Liver (tissue), 8 donors: ENCODE measurements at regions not wholly inside any gene's neighbourhood (a gene's known extent, or its start where the extent isn't known, plus 50 kb on each side); places are given as distances from the start of the nearest gene placed in this dataset.

Experiments
- DNase-seq: peaks from one replicate; pipeline ENCODE4 v3.0.0-alpha.2; 2017; ENCODE audit warnings: low spot score
- H3K27ac ChIP-seq, 2 donors: one replicate each; pipeline ENCODE4 v1.7.0; 2013; ENCODE audit warnings: inconsistent platforms in 2 of 2, low read length in 2 of 2, control low read depth in 1 of 2, low read depth in 1 of 2, mild to moderate bottlenecking in 1 of 2
- H3K27me3 ChIP-seq, 4 donors: one replicate each; pipeline versions ENCODE4 v1.6.1 to v1.7.0; 2013; ENCODE audit warnings: low read length in 3 of 4, inconsistent platforms in 1 of 4, mild to moderate bottlenecking in 1 of 4, moderate library complexity in 1 of 4; ENCODE audit not compliant: control insufficient read depth in 4 of 4, insufficient read depth in 4 of 4
- H3K36me3 ChIP-seq, 4 donors: one replicate each; pipeline versions ENCODE4 v1.6.1 to v1.7.0; 2013; ENCODE audit warnings: low read length in 3 of 4, mild to moderate bottlenecking in 3 of 4, low read depth in 1 of 4, moderate library complexity in 1 of 4; ENCODE audit not compliant: control insufficient read depth in 4 of 4, insufficient read depth in 3 of 4
- H3K4me1 ChIP-seq, 4 donors: one replicate each; pipeline versions ENCODE4 v1.6.1 to v1.7.0; 2013; ENCODE audit warnings: low read length in 3 of 4, mild to moderate bottlenecking in 3 of 4, moderate library complexity in 1 of 4; ENCODE audit not compliant: control insufficient read depth in 4 of 4, insufficient read depth in 4 of 4
- H3K4me3 ChIP-seq, 3 donors: one replicate each; pipeline versions ENCODE4 v1.6.1 to v1.7.0; 2013; ENCODE audit warnings: low read length in 3 of 3, control low read depth in 1 of 3, low read depth in 1 of 3, mild to moderate bottlenecking in 1 of 3
- H3K9ac ChIP-seq, 2 donors: one replicate each; pipeline ENCODE4 v1.7.0; 2013; ENCODE audit warnings: low read length in 2 of 2, mild to moderate bottlenecking in 2 of 2, moderate library complexity in 2 of 2, control low read depth in 1 of 2, low read depth in 1 of 2
- H3K9me3 ChIP-seq, 4 donors: one replicate each; pipeline versions ENCODE4 v1.6.1 to v1.7.0; 2013; ENCODE audit warnings: low read length in 3 of 4; ENCODE audit not compliant: control insufficient read depth in 4 of 4
- ATF3 ChIP-seq: IDR thresholded peaks from 2 replicates; pipeline ENCODE4 v1.6.1; 2016; ENCODE audit warnings: antibody characterized with exemption
- CTCF ChIP-seq: fragments of 150-350 bp; IDR thresholded peaks from 2 replicates; pipeline ENCODE4 v1.5.1; 2017; ENCODE audit warnings: improper control_type of control experiment, low read depth, low read length; ENCODE audit not compliant: missing input control
- EGR1 ChIP-seq, 2 donors: IDR thresholded peaks; 2 replicates each; pipeline ENCODE4 v1.6.1; 2016 to 2018; ENCODE audit warnings: antibody characterized with exemption in 2 of 2, low read depth in 2 of 2
- FOXA1 ChIP-seq: IDR thresholded peaks from 2 replicates; pipeline ENCODE4 v1.6.1; 2016; ENCODE audit warnings: antibody characterized with exemption
- FOXA2 ChIP-seq: IDR thresholded peaks from 2 replicates; pipeline ENCODE4 v1.6.1; 2016; ENCODE audit warnings: antibody characterized with exemption
- GABPA ChIP-seq, 2 donors: IDR thresholded peaks in 1 of 2; conservative IDR thresholded peaks in 1 of 2; 2 replicates each; pipeline ENCODE4 v1.6.1; 2016; ENCODE audit warnings: antibody characterized with exemption in 2 of 2, mild to moderate bottlenecking in 1 of 2, moderate library complexity in 1 of 2
- HNF4A ChIP-seq, 2 donors: conservative IDR thresholded peaks; 2 replicates each; pipeline ENCODE4 v1.6.1; 2016; ENCODE audit warnings: antibody characterized with exemption in 2 of 2, mild to moderate bottlenecking in 2 of 2
- HNF4G ChIP-seq: IDR thresholded peaks from 2 replicates; pipeline ENCODE4 v1.6.1; 2016; ENCODE audit warnings: antibody characterized with exemption
- JUND ChIP-seq, 2 donors: IDR thresholded peaks; 2 replicates each; pipeline ENCODE4 v1.6.1; 2016; ENCODE audit warnings: antibody characterized with exemption in 2 of 2
- MAX ChIP-seq: IDR thresholded peaks from 2 replicates; pipeline ENCODE4 v1.6.1; 2016; ENCODE audit warnings: antibody characterized with exemption
- NR2F2 ChIP-seq: IDR thresholded peaks from 2 replicates; pipeline ENCODE4 v1.6.1; 2016; ENCODE audit warnings: antibody characterized with exemption
- RAD21 ChIP-seq, 2 donors: IDR thresholded peaks; 2 replicates each; pipeline ENCODE4 v1.6.1; 2016; ENCODE audit warnings: antibody characterized with exemption in 2 of 2, mild to moderate bottlenecking in 2 of 2
- REST ChIP-seq: IDR thresholded peaks from 2 replicates; pipeline ENCODE4 v1.6.1; 2016; ENCODE audit warnings: antibody characterized with exemption, mild to moderate bottlenecking
- RXRA ChIP-seq, 2 donors: IDR thresholded peaks; 2 replicates each; pipeline ENCODE4 v1.6.1; 2017 to 2018; ENCODE audit warnings: antibody characterized with exemption in 2 of 2, mild to moderate bottlenecking in 1 of 2
- SP1 ChIP-seq: IDR thresholded peaks from 2 replicates; pipeline ENCODE4 v1.6.1; 2018; ENCODE audit warnings: antibody characterized with exemption, mild to moderate bottlenecking
- TAF1 ChIP-seq: conservative IDR thresholded peaks from 2 replicates; pipeline ENCODE4 v1.6.1; 2016; ENCODE audit warnings: antibody characterized with exemption, mild to moderate bottlenecking
- YY1 ChIP-seq: IDR thresholded peaks from 2 replicates; pipeline ENCODE4 v1.6.1; 2016; ENCODE audit warnings: antibody characterized with exemption, mild to moderate bottlenecking
- ZBTB33 ChIP-seq: IDR thresholded peaks from 2 replicates; pipeline ENCODE4 v1.6.1; 2016; ENCODE audit warnings: antibody characterized with exemption
- WGBS: extraction: QIAGEN DNeasy Blood & Tissue Kit; methylation state at CpG from one replicate; pipeline ENCODE4 v1.1.7; 2013; 5-methylcytosine and 5-hydroxymethylcytosine counted together
- donor health status: healthy.
- donor health status: healthy.
- donor health status: healthy.
- donor health status: healthy.
- donor health status: healthy.

- TF ChIP-seq FOXA1 (no peak), SP1 (no peak), GABPA (IDR thresholded peaks at IDR 0.05 in 1 of 2, conservative IDR thresholded peaks at IDR 0.05 in 1 of 2) (no peak), CTCF (no peak)
Measured at GRCh38 chr12:59320112-59320511, 275.7 kb upstream of the SLC16A7 start (continued).

GRCh38 chr12:59318940-59319339 lies 276.9 kb upstream of the SLC16A7 start:
- H3K27ac ChIP-seq: no peak overlapping the region
- no peaks in the 10 kb centered on the region for H3K4me1 ChIP-seq
- DNase-seq: no peak
- H3K9ac ChIP-seq: no peak overlapping the region
- no peaks in the 10 kb centered on the region for H3K9me3 ChIP-seq
- no peaks in the 10 kb centered on the region for H3K27me3 ChIP-seq
- 85% methylated on average over 2 of the region's 2 CpGs for WGBS
- H3K36me3 ChIP-seq: no peaks in the 10 kb centered on the region
- no peak overlapping the region for H3K4me3 ChIP-seq
- TF ChIP-seq TAF1: no peak
- TF ChIP-seq YY1: no peak
- no peak for TF ChIP-seq RAD21 (IDR thresholded peaks at IDR 0.05)
- TF ChIP-seq HNF4A (conservative IDR thresholded peaks at IDR 0.05): no peak
- TF ChIP-seq NR2F2: no peak
- TF ChIP-seq FOXA2: no peak
- no peak for TF ChIP-seq JUND (IDR thresholded peaks at IDR 0.05)
- no peak for TF ChIP-seq ZBTB33
- TF ChIP-seq SP1: no peak
- TF ChIP-seq GABPA (IDR thresholded peaks at IDR 0.05 in 1 of 2, conservative IDR thresholded peaks at IDR 0.05 in 1 of 2): no peak
- no peak for TF ChIP-seq FOXA1
- TF ChIP-seq ATF3: no peak
- no peak for TF ChIP-seq HNF4G

- TF ChIP-seq FOXA1: no peak
- no peak for TF ChIP-seq YY1
- no peak for TF ChIP-seq REST
- TF ChIP-seq GABPA (IDR thresholded peaks at IDR 0.05 in 1 of 2, conservative IDR thresholded peaks at IDR 0.05 in 1 of 2): no peak
- TF ChIP-seq TAF1: no peak
- TF ChIP-seq RAD21 (IDR thresholded peaks at IDR 0.05): no peak
- no peak for TF ChIP-seq EGR1 (IDR thresholded peaks at IDR 0.05; ENCODE audit: low read depth in 2 of 2)
- no peak for TF ChIP-seq CTCF
- TF ChIP-seq MAX: no peak
- TF ChIP-seq HNF4A (conservative IDR thresholded peaks at IDR 0.05): no peak
- no peak for TF ChIP-seq RXRA (IDR thresholded peaks at IDR 0.05)
- TF ChIP-seq FOXA2: no peak
- no peak for TF ChIP-seq JUND (IDR thresholded peaks at IDR 0.05)
- WGBS: 89% methylated on average over 6 of the region's 6 CpGs
Measured at GRCh38 chr12:59317598-59317997, 278.2 kb upstream of the SLC16A7 start.

More at GRCh38 chr12:59317598-59317997, 278.2 kb upstream of the SLC16A7 start:
- Histone ChIP-seq H3K4me1 (no peaks in the 10 kb centered on the region), H3K27ac (no peak overlapping the region), H3K9me3 (no peaks in the 10 kb centered on the region), H3K9ac (no peak overlapping the region), H3K36me3 (no peaks in the 10 kb centered on the region), H3K27me3 (no peaks in the 10 kb centered on the region), H3K4me3 (no peak overlapping the region)
- DNase-seq: no peak
